GM23338 (cell line): ENCODE measurements at regions not wholly inside any gene's neighbourhood (a gene's known extent, or its start where the extent isn't known, plus 50 kb on each side); places are given as distances from the start of the nearest gene placed in this dataset.

Source experiments
- CTCF ChIP-seq, 2 experiments: fragments of 200-600 bp in 1 of 2; sonication (generic) in 1 of 2; conservative IDR thresholded peaks; 2 replicates each; pipeline versions ENCODE4 v1.5.1 to v1.6.1; 2016 to 2017; ENCODE audit warnings: antibody characterized with exemption in 2 of 2, low read depth in 2 of 2, mild to moderate bottlenecking in 2 of 2, moderate library complexity in 1 of 2
- EZH2phosphoT487 ChIP-seq: fragments of 200-600 bp; sonication (generic); IDR thresholded peaks from one replicate; pipeline ENCODE4 v1.8.1; 2018; ENCODE audit warnings: antibody characterized with exemption; ENCODE audit not compliant: unreplicated experiment
- JUNB ChIP-seq: IDR thresholded peaks from one replicate; pipeline ENCODE4 v1.6.1; 2016; ENCODE audit warnings: antibody characterized with exemption; ENCODE audit not compliant: unreplicated experiment
- POLR2AphosphoS5 ChIP-seq: IDR thresholded peaks from 2 replicates; pipeline ENCODE4 v1.6.1; 2016; ENCODE audit warnings: antibody characterized with exemption, low read depth
- REST ChIP-seq: IDR thresholded peaks from one replicate; pipeline ENCODE4 v1.6.1; 2018; ENCODE audit warnings: antibody characterized with exemption; ENCODE audit not compliant: unreplicated experiment
- ZNF462 ChIP-seq: fragments of 250-450 bp; sonication (Bioruptor Pico); IDR thresholded peaks from 2 replicates; pipeline ENCODE4 v1.5.0; 2020; ENCODE audit warnings: mild to moderate bottlenecking, moderate library complexity

- TF ChIP-seq REST (no peak), ZNF462 (CRISPR knock-in tag) (no peak), CTCF (conservative IDR thresholded peaks at IDR 0.05; ENCODE audit: low read depth in 2 of 2) (no peak), POLR2AphosphoS5 (no peak), EZH2phosphoT487 (no peak), JUNB (no peak)
Observed at GRCh38 chr2:6589150-6589549, 276.6 kb downstream of the CMPK2 start.
